ENCODE measurements at regions not wholly inside any gene's neighbourhood (a gene's known extent, or its start where the extent isn't known, plus 50 kb on each side); places are given as distances from the start of the nearest gene placed in this dataset.

DNA sequence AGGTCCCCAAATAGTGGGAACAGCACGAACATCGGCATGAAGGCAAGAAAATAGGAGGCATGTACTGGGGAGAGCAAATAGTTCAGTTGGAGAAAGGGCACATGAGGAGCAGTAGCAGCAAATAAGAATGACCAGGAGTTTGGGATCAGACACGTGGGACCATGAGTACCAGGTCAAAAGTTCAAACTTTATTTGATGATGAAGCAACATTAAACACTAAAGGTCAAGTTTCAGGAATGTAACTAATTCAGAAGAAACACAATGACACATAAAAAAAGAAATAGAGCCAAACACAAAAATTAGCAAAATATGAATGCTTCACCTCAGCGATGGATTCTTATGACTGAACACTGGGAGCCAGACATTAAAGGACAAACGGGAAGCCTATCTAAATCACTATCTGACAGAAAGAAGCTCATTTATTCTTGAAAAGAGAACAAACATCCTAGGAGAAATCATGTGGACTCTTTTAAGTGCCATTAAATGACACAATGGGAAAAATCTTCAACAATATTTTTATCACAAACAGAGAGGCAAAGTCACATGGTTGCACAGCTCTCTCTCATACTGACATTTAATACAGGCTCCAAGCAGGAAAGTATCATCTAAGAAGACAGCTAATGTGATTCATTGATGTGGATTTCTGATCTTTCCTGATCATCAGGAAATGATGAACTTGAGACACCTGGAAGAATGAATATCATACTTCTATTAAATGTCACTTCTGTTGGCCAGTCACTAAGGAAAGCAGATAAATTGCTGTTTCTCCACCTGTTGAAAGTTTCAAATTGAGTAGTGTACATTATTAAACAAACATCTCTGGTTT, 216.9 kb upstream of the THBS1 start:
- H3K27ac ChIP-seq (ENCODE audit: low read depth, low read length): no peak overlapping the region
- H3K4me1 ChIP-seq (ENCODE audit: control insufficient read depth, low read length): no peaks in the 10 kb centered on the region
- H3K9me2 ChIP-seq (replicated peaks; ENCODE audit: control insufficient read depth, low read length): no peaks in the 10 kb centered on the region
- H3K36me3 ChIP-seq (ENCODE audit: control insufficient read depth, low read length): no peaks in the 10 kb centered on the region
- TF ChIP-seq, protein P1, sequence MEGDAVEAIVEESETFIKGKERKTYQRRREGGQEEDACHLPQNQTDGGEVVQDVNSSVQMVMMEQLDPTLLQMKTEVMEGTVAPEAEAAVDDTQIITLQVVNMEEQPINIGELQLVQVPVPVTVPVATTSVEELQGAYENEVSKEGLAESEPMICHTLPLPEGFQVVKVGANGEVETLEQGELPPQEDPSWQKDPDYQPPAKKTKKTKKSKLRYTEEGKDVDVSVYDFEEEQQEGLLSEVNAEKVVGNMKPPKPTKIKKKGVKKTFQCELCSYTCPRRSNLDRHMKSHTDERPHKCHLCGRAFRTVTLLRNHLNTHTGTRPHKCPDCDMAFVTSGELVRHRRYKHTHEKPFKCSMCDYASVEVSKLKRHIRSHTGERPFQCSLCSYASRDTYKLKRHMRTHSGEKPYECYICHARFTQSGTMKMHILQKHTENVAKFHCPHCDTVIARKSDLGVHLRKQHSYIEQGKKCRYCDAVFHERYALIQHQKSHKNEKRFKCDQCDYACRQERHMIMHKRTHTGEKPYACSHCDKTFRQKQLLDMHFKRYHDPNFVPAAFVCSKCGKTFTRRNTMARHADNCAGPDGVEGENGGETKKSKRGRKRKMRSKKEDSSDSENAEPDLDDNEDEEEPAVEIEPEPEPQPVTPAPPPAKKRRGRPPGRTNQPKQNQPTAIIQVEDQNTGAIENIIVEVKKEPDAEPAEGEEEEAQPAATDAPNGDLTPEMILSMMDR (IDR thresholded peaks at IDR 0.05; ENCODE audit: low read depth, low read length, poor library complexity, severe bottlenecking): no peak
- no peak for TF ChIP-seq EZH2phosphoT487 (IDR thresholded peaks at IDR 0.05; ENCODE audit: borderline replicate concordance, low read length)
- no peak overlapping the region for H3K4me3 ChIP-seq (ENCODE audit: low read length)
- H3F3A ChIP-seq (ENCODE audit: control insufficient read depth, insufficient read depth): no peaks in the 10 kb centered on the region
- no peaks in the 10 kb centered on the region for H3K9me3 ChIP-seq (ENCODE audit: control insufficient read depth, insufficient read depth, low read length)
- H3K27me3 ChIP-seq (ENCODE audit: control insufficient read depth, low read length): no peaks in the 10 kb centered on the region
- no peaks in the 10 kb centered on the region for H3K79me2 ChIP-seq (ENCODE audit: control insufficient read depth, low read length)
- H4K20me1 ChIP-seq (ENCODE audit: control insufficient read depth, insufficient read depth, low read depth, low read length): no peaks in the 10 kb centered on the region
- no peak overlapping the region for H3K4me2 ChIP-seq (ENCODE audit: low read length)

- H3F3A ChIP-seq (ENCODE audit: control insufficient read depth, insufficient read depth): no peaks in the 10 kb centered on the region
- no peaks in the 10 kb centered on the region for H3K36me3 ChIP-seq (ENCODE audit: control insufficient read depth, low read length)
- no peak overlapping the region for H3K27ac ChIP-seq (ENCODE audit: low read depth, low read length)
- H3K4me2 ChIP-seq (ENCODE audit: low read length): no peak overlapping the region
- no peak overlapping the region for H3K4me3 ChIP-seq (ENCODE audit: low read length)
- H4K20me1 ChIP-seq (ENCODE audit: control insufficient read depth, insufficient read depth, low read depth, low read length): no peaks in the 10 kb centered on the region
- TF ChIP-seq, protein P1 (IDR thresholded peaks at IDR 0.05; ENCODE audit: low read depth, low read length, poor library complexity, severe bottlenecking): no peak
- no peak for TF ChIP-seq EZH2phosphoT487 (IDR thresholded peaks at IDR 0.05; ENCODE audit: borderline replicate concordance, low read length)
- H3K9me2 ChIP-seq (replicated peaks; ENCODE audit: control insufficient read depth, low read length): no peaks in the 10 kb centered on the region
- H3K4me1 ChIP-seq (ENCODE audit: control insufficient read depth, low read length): no peaks in the 10 kb centered on the region
- no peaks in the 10 kb centered on the region for H3K79me2 ChIP-seq (ENCODE audit: control insufficient read depth, low read length)
- no peaks in the 10 kb centered on the region for H3K27me3 ChIP-seq (ENCODE audit: control insufficient read depth, low read length)
- H3K9me3 ChIP-seq (ENCODE audit: control insufficient read depth, insufficient read depth, low read length): no peaks in the 10 kb centered on the region
Measured at GRCh38 chr15:39364721-39365120, 216.2 kb upstream of the THBS1 start.

GRCh38 chr15:39365161-39365560, 215.7 kb upstream of the THBS1 start:
- Histone ChIP-seq H3K4me1 (ENCODE audit: control insufficient read depth, low read length) (no peaks in the 10 kb centered on the region), H3K36me3 (ENCODE audit: control insufficient read depth, low read length) (no peaks in the 10 kb centered on the region), H4K20me1 (ENCODE audit: control insufficient read depth, insufficient read depth, low read depth, low read length) (no peaks in the 10 kb centered on the region), H3K79me2 (ENCODE audit: control insufficient read depth, low read length) (no peaks in the 10 kb centered on the region), H3K27ac (ENCODE audit: low read depth, low read length) (no peak overlapping the region), H3K9me3 (ENCODE audit: control insufficient read depth, insufficient read depth, low read length) (no peaks in the 10 kb centered on the region), H3K4me3 (ENCODE audit: low read length) (no peak overlapping the region), H3K27me3 (ENCODE audit: control insufficient read depth, low read length) (no peaks in the 10 kb centered on the region), H3K9me2 (replicated peaks; ENCODE audit: control insufficient read depth, low read length) (no peaks in the 10 kb centered on the region), H3K4me2 (ENCODE audit: low read length) (no peak overlapping the region), H3F3A (ENCODE audit: control insufficient read depth, insufficient read depth) (no peaks in the 10 kb centered on the region)
- no peak for TF ChIP-seq EZH2phosphoT487 (IDR thresholded peaks at IDR 0.05; ENCODE audit: borderline replicate concordance, low read length)
- TF ChIP-seq, protein P1 (IDR thresholded peaks at IDR 0.05; ENCODE audit: low read depth, low read length, poor library complexity, severe bottlenecking): no peak
